GM12891 (cell line): ENCODE measurements at regions not wholly inside any gene's neighbourhood (a gene's known extent, or its start where the extent isn't known, plus 50 kb on each side); places are given as distances from the start of the nearest gene placed in this dataset.

Source experiments
- POLR2A ChIP-seq: IDR thresholded peaks from 2 replicates; pipeline ENCODE4 v1.6.1; 2011; ENCODE audit warnings: low read depth, low read length, control low read depth
- POLR2AphosphoS5 ChIP-seq: IDR thresholded peaks from 2 replicates; pipeline ENCODE4 v1.6.1; 2011; ENCODE audit warnings: low read depth, low read length, control low read depth

DNA sequence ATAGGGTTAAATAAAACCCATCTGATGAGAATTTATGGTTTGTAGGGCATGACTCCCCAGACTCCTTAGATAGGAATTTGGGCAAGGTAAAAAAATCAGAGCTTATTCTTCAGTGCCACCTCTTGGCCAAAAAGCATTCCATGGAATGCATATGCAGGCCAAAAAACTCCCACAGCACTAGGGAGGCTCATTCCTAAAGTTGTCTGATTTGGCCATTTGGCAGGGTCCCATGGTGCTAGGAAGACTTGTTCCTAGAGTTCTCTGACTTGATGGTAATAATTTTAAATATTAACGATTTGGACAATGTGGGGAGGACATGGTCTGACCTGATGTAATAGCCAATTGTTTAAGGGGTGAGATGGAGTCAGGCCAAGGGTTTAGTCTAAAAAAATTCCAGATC is 93.0 kb downstream of the SPIN4 start:
- TF ChIP-seq POLR2A = no peak
- TF ChIP-seq POLR2AphosphoS5 = no peak
